ENCODE measurements at regions not wholly inside any gene's neighbourhood (a gene's known extent, or its start where the extent isn't known, plus 50 kb on each side); places are given as distances from the start of the nearest gene placed in this dataset.

DNA sequence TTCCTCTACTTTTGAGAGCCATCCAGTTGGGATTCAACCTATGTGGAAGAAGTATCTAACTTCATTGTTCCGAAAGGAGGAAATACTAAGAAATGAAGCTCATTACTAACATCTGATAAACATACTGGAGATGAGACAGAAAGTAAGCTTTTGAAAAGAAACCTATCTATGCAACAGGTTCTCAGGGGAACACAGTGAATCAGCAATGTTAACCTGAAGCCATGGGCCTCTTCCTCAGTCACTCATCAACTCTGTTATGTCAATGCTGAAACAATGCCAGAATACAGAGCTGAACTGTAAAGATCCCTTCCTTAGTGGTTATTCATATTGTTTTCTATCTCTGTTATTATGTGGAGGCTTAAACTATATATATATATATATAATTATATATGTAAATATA is 55.5 kb upstream of the ESRRG start:
- TF ChIP-seq, protein P1, sequence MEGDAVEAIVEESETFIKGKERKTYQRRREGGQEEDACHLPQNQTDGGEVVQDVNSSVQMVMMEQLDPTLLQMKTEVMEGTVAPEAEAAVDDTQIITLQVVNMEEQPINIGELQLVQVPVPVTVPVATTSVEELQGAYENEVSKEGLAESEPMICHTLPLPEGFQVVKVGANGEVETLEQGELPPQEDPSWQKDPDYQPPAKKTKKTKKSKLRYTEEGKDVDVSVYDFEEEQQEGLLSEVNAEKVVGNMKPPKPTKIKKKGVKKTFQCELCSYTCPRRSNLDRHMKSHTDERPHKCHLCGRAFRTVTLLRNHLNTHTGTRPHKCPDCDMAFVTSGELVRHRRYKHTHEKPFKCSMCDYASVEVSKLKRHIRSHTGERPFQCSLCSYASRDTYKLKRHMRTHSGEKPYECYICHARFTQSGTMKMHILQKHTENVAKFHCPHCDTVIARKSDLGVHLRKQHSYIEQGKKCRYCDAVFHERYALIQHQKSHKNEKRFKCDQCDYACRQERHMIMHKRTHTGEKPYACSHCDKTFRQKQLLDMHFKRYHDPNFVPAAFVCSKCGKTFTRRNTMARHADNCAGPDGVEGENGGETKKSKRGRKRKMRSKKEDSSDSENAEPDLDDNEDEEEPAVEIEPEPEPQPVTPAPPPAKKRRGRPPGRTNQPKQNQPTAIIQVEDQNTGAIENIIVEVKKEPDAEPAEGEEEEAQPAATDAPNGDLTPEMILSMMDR (conservative IDR thresholded peaks at IDR 0.05 in 1 of 2, IDR thresholded peaks at IDR 0.05 in 1 of 2; ENCODE audit: low read depth in 1 of 2, low read length in 2 of 2) = no peak
- no peak for TF ChIP-seq EZH2 (IDR thresholded peaks at IDR 0.05; ENCODE audit: low read length, missing control alignments)

Data from fibroblast of lung (primary cell).